AML-193 (cell line): ENCODE measurements at regions not wholly inside any gene's neighbourhood (a gene's known extent, or its start where the extent isn't known, plus 50 kb on each side); places are given as distances from the start of the nearest gene placed in this dataset.
"Not testable (repeated sequence)": the region's sequence is repeated elsewhere in the genome, so short reads cannot be mapped to it uniquely, and the experiment has no call there.

Experiments used
- DNase-seq, 2 experiments: peaks; one replicate each; lab custom pipeline; 2025; lab: John Stamatoyannopoulos, UW

GRCh38 chr2:142484111-142484510 is 353.3 kb upstream of the LRP1B start:
- no peak for DNase-seq

- no peak for DNase-seq
Measured at GRCh38 chr2:142483653-142484052, 352.8 kb upstream of the LRP1B start.

GRCh38 chr2:142478206-142478605 is 347.4 kb upstream of the LRP1B start:
- no peak for DNase-seq

GRCh38 chr2:142472382-142472781 is 341.6 kb upstream of the LRP1B start:
- DNase-seq, result no peak

GRCh38 chr2:142467321-142467720 is 336.5 kb upstream of the LRP1B start:
- DNase-seq, result no peak

GRCh38 chr2:142463047-142463446 is 332.2 kb upstream of the LRP1B start:
- no peak for DNase-seq

- DNase-seq, result no peak
Measured at GRCh38 chr2:142462306-142462705, 331.5 kb upstream of the LRP1B start.

- no peak for DNase-seq
Measured at GRCh38 chr2:142445551-142446072, 314.8 kb upstream of the LRP1B start.

- DNase-seq, result no peak
Measured at GRCh38 chr2:142445023-142445422, 314.2 kb upstream of the LRP1B start.

GRCh38 chr2:142435847-142436246 is 305.0 kb upstream of the LRP1B start:
- DNase-seq, result no peak

GRCh38 chr2:142426064-142426463 is 295.2 kb upstream of the LRP1B start:
- no peak for DNase-seq

- DNase-seq, result no peak
Measured at GRCh38 chr2:142425551-142425950, 294.7 kb upstream of the LRP1B start.

GRCh38 chr2:142423603-142424002 is 292.8 kb upstream of the LRP1B start:
- no peak for DNase-seq

- DNase-seq, result no peak
Measured at GRCh38 chr2:142422769-142423168, 292.0 kb upstream of the LRP1B start.

GRCh38 chr2:142422041-142422440 is 291.2 kb upstream of the LRP1B start:
- no peak for DNase-seq

GRCh38 chr2:142418699-142419098 is 287.9 kb upstream of the LRP1B start:
- DNase-seq, result not testable (repeated sequence)

GRCh38 chr2:142416996-142417395 is 286.2 kb upstream of the LRP1B start:
- DNase-seq, result no peak

- no peak for DNase-seq
Measured at GRCh38 chr2:142415461-142415860, 284.6 kb upstream of the LRP1B start.

GRCh38 chr2:142398212-142398611 is 267.4 kb upstream of the LRP1B start:
- DNase-seq, result no peak

- DNase-seq, result no peak
Measured at GRCh38 chr2:142395291-142395690, 264.5 kb upstream of the LRP1B start.

- DNase-seq, result no peak
Measured at GRCh38 chr2:142380372-142380771, 249.6 kb upstream of the LRP1B start.

- DNase-seq, result not testable (repeated sequence)
Measured at GRCh38 chr2:142362069-142362468, 231.3 kb upstream of the LRP1B start.

GRCh38 chr2:142347751-142348150 is 216.9 kb upstream of the LRP1B start:
- DNase-seq, result no peak

GRCh38 chr2:142339261-142339660 is 208.4 kb upstream of the LRP1B start:
- DNase-seq, result no peak

- DNase-seq, result no peak
Measured at GRCh38 chr2:142332196-142332595, 201.4 kb upstream of the LRP1B start.
